ENCODE measurements at regions not wholly inside any gene's neighbourhood (a gene's known extent, or its start where the extent isn't known, plus 50 kb on each side); places are given as distances from the start of the nearest gene placed in this dataset.
"Not testable (repeated sequence)": the region's sequence is repeated elsewhere in the genome, so short reads cannot be mapped to it uniquely, and the experiment has no call there.

GRCh38 chr12:131266591-131267467, 313.1 kb downstream of the ADGRD1 start:
- no peak for DNase-seq (ENCODE audit: low read depth)
- TF ChIP-seq MYC (IDR thresholded peaks at IDR 0.05; ENCODE audit: low read depth, low read length) (no peak), POLR2A (IDR thresholded peaks at IDR 0.05; ENCODE audit: extremely low read depth, insufficient read length) (no peak), MAX (IDR thresholded peaks at IDR 0.05; ENCODE audit: low read depth, low read length) (no peak), CTCF (IDR thresholded peaks at IDR 0.05; ENCODE audit: low read depth, low read length) (no peak)
- H3K4me3 ChIP-seq (ENCODE audit: low read depth, low read length), result no peak overlapping the region

GRCh38 chr12:131267576-131267975, 313.9 kb downstream of the ADGRD1 start:
- no peak overlapping the region for H3K4me3 ChIP-seq (ENCODE audit: low read depth, low read length)
- no peak for DNase-seq (ENCODE audit: low read depth)
- TF ChIP-seq POLR2A (IDR thresholded peaks at IDR 0.05; ENCODE audit: extremely low read depth, insufficient read length) (no peak), CTCF (IDR thresholded peaks at IDR 0.05; ENCODE audit: low read depth, low read length) (no peak), MYC (IDR thresholded peaks at IDR 0.05; ENCODE audit: low read depth, low read length) (no peak), MAX (IDR thresholded peaks at IDR 0.05; ENCODE audit: low read depth, low read length) (no peak)

GRCh38 chr12:131268123-131268522, 314.4 kb downstream of the ADGRD1 start:
- not testable (repeated sequence) for H3K4me3 ChIP-seq (ENCODE audit: low read depth, low read length); DNase-seq (ENCODE audit: low read depth)

- not testable (repeated sequence) for H3K4me3 ChIP-seq (ENCODE audit: low read depth, low read length); DNase-seq (ENCODE audit: low read depth)
These were observed 314.9 kb downstream of the ADGRD1 start for GRCh38 chr12:131268571-131268970.

GRCh38 chr12:131269551-131269950, 315.8 kb downstream of the ADGRD1 start:
- TF ChIP-seq MAX (IDR thresholded peaks at IDR 0.05; ENCODE audit: low read depth, low read length), result no peak
- TF ChIP-seq CTCF (IDR thresholded peaks at IDR 0.05; ENCODE audit: low read depth, low read length), result no peak
- TF ChIP-seq POLR2A (IDR thresholded peaks at IDR 0.05; ENCODE audit: extremely low read depth, insufficient read length), result no peak
- TF ChIP-seq MYC (IDR thresholded peaks at IDR 0.05; ENCODE audit: low read depth, low read length), result no peak
- no peak for DNase-seq (ENCODE audit: low read depth)
- no peak overlapping the region for H3K4me3 ChIP-seq (ENCODE audit: low read depth, low read length)

- H3K4me3 ChIP-seq (ENCODE audit: low read depth, low read length); DNase-seq (ENCODE audit: low read depth): not testable (repeated sequence)
These were observed 316.3 kb downstream of the ADGRD1 start for GRCh38 chr12:131269977-131270376.

- no peak for DNase-seq (ENCODE audit: low read depth)
- TF ChIP-seq POLR2A (IDR thresholded peaks at IDR 0.05; ENCODE audit: extremely low read depth, insufficient read length) (no peak), CTCF (IDR thresholded peaks at IDR 0.05; ENCODE audit: low read depth, low read length) (no peak), MYC (IDR thresholded peaks at IDR 0.05; ENCODE audit: low read depth, low read length) (no peak), MAX (IDR thresholded peaks at IDR 0.05; ENCODE audit: low read depth, low read length) (no peak)
- H3K4me3 ChIP-seq (ENCODE audit: low read depth, low read length), result no peak overlapping the region
These were observed 318.0 kb downstream of the ADGRD1 start for GRCh38 chr12:131271724-131272123.

GRCh38 chr12:131272283-131272814, 318.6 kb downstream of the ADGRD1 start:
- not testable (repeated sequence) for H3K4me3 ChIP-seq (ENCODE audit: low read depth, low read length); DNase-seq (ENCODE audit: low read depth)

Measured in NB4 (cell line).